ENCODE measurements at regions not wholly inside any gene's neighbourhood (a gene's known extent, or its start where the extent isn't known, plus 50 kb on each side); places are given as distances from the start of the nearest gene placed in this dataset.
"Not testable (repeated sequence)": the region's sequence is repeated elsewhere in the genome, so short reads cannot be mapped to it uniquely, and the experiment has no call there.

GRCh38 chr18:29840089-29840488, 1202.5 kb downstream of the DSC3 start:
- Mint-ChIP-seq H3K27ac (no peak overlapping the region), H3K4me1 (no peaks in the 10 kb centered on the region), H3K36me3 (ENCODE audit: low read depth) (no peaks in the 10 kb centered on the region), H3K27me3 (no peaks in the 10 kb centered on the region), H3K4me3 (no peak overlapping the region), H3K9me3 (peaks cover 4% of the 10 kb centered on the region)
- DNase-seq (no peak), ATAC-seq (no peak)

- H3K36me3 Mint-ChIP-seq (ENCODE audit: low read depth); H3K4me1 Mint-ChIP-seq; H3K4me3 Mint-ChIP-seq; H3K27ac Mint-ChIP-seq; ATAC-seq; H3K27me3 Mint-ChIP-seq; H3K9me3 Mint-ChIP-seq; DNase-seq: not testable (repeated sequence)
Observed at GRCh38 chr18:29838961-29839360, 1203.6 kb downstream of the DSC3 start.

GRCh38 chr18:29838556-29838955, 1204.0 kb downstream of the DSC3 start:
- H3K4me1 Mint-ChIP-seq = no peaks in the 10 kb centered on the region
- no peak overlapping the region for H3K4me3 Mint-ChIP-seq
- H3K27ac Mint-ChIP-seq = no peak overlapping the region
- H3K9me3 Mint-ChIP-seq = peaks cover 11% of the 10 kb centered on the region
- no peak for DNase-seq
- no peaks in the 10 kb centered on the region for H3K36me3 Mint-ChIP-seq (ENCODE audit: low read depth)
- ATAC-seq = no peak
- H3K27me3 Mint-ChIP-seq = no peaks in the 10 kb centered on the region

GRCh38 chr18:29823671-29824070, 1218.9 kb downstream of the DSC3 start:
- Mint-ChIP-seq H3K4me3 (no peak overlapping the region), H3K4me1 (no peaks in the 10 kb centered on the region), H3K27me3 (no peaks in the 10 kb centered on the region), H3K27ac (no peak overlapping the region), H3K9me3 (peaks cover 12% of the 10 kb centered on the region), H3K36me3 (ENCODE audit: low read depth) (no peaks in the 10 kb centered on the region)
- DNase-seq (no peak), ATAC-seq (no peak)

GRCh38 chr18:29821544-29821943, 1221.0 kb downstream of the DSC3 start:
- DNase-seq (no peak), ATAC-seq (no peak)
- peaks cover 16% of the 10 kb centered on the region for H3K9me3 Mint-ChIP-seq
- no peaks in the 10 kb centered on the region for H3K36me3 Mint-ChIP-seq (ENCODE audit: low read depth)
- H3K27me3 Mint-ChIP-seq = no peaks in the 10 kb centered on the region
- no peaks in the 10 kb centered on the region for H3K4me1 Mint-ChIP-seq
- H3K4me3 Mint-ChIP-seq = no peak overlapping the region
- H3K27ac Mint-ChIP-seq = no peak overlapping the region

GRCh38 chr18:29811519-29811918, 1231.0 kb downstream of the DSC3 start:
- Mint-ChIP-seq H3K9me3 (peaks cover 40% of the 10 kb centered on the region), H3K4me1 (no peaks in the 10 kb centered on the region), H3K27me3 (no peaks in the 10 kb centered on the region), H3K4me3 (no peak overlapping the region), H3K27ac (no peak overlapping the region), H3K36me3 (ENCODE audit: low read depth) (no peaks in the 10 kb centered on the region)
- no peak for ATAC-seq
- DNase-seq = no peak

- ATAC-seq (no peak), DNase-seq (no peak)
- H3K27ac Mint-ChIP-seq = no peak overlapping the region
- no peak overlapping the region for H3K4me3 Mint-ChIP-seq
- peaks cover 8% of the 10 kb centered on the region for H3K9me3 Mint-ChIP-seq
- no peaks in the 10 kb centered on the region for H3K36me3 Mint-ChIP-seq (ENCODE audit: low read depth)
- H3K27me3 Mint-ChIP-seq = no peaks in the 10 kb centered on the region
- no peaks in the 10 kb centered on the region for H3K4me1 Mint-ChIP-seq
Observed at GRCh38 chr18:29780816-29781215, 1261.7 kb downstream of the DSC3 start.

GRCh38 chr18:29779096-29779495, 1263.4 kb downstream of the DSC3 start:
- H3K4me3 Mint-ChIP-seq = no peak overlapping the region
- no peaks in the 10 kb centered on the region for H3K36me3 Mint-ChIP-seq (ENCODE audit: low read depth)
- no peaks in the 10 kb centered on the region for H3K4me1 Mint-ChIP-seq
- ATAC-seq (no peak), DNase-seq (no peak)
- H3K9me3 Mint-ChIP-seq = peaks cover 6% of the 10 kb centered on the region
- H3K27ac Mint-ChIP-seq = no peak overlapping the region
- no peaks in the 10 kb centered on the region for H3K27me3 Mint-ChIP-seq

GRCh38 chr18:29753379-29753778, 1289.2 kb downstream of the DSC3 start:
- Mint-ChIP-seq H3K9me3 (peaks cover 22% of the 10 kb centered on the region), H3K4me3 (no peak overlapping the region), H3K36me3 (ENCODE audit: low read depth) (no peaks in the 10 kb centered on the region), H3K27ac (no peak overlapping the region), H3K4me1 (no peaks in the 10 kb centered on the region), H3K27me3 (no peaks in the 10 kb centered on the region)
- DNase-seq (no peak), ATAC-seq (no peak)

- no peak for ATAC-seq
- H3K4me3 Mint-ChIP-seq = no peak overlapping the region
- no peaks in the 10 kb centered on the region for H3K36me3 Mint-ChIP-seq (ENCODE audit: low read depth)
Observed at GRCh38 chr18:29749704-29750103, 1292.8 kb downstream of the DSC3 start.

GRCh38 chr18:29741461-29741860, 1301.1 kb downstream of the DSC3 start:
- no peak overlapping the region for H3K4me3 Mint-ChIP-seq
- no peak for DNase-seq

More at GRCh38 chr18:29749704-29750103, 1292.8 kb downstream of the DSC3 start:
- H3K9me3 Mint-ChIP-seq = peaks cover 21% of the 10 kb centered on the region
- no peaks in the 10 kb centered on the region for H3K4me1 Mint-ChIP-seq
- H3K27me3 Mint-ChIP-seq = no peaks in the 10 kb centered on the region
- no peak for DNase-seq
- H3K27ac Mint-ChIP-seq = no peak overlapping the region

GRCh38 chr18:29737620-29738019, 1304.9 kb downstream of the DSC3 start:
- Mint-ChIP-seq H3K27ac (no peak overlapping the region), H3K27me3 (no peaks in the 10 kb centered on the region), H3K4me3 (no peak overlapping the region), H3K9me3 (peaks cover 17% of the 10 kb centered on the region), H3K36me3 (ENCODE audit: low read depth) (no peaks in the 10 kb centered on the region), H3K4me1 (no peaks in the 10 kb centered on the region)
- no peak for DNase-seq
- ATAC-seq = no peak

More at GRCh38 chr18:29741461-29741860, 1301.1 kb downstream of the DSC3 start:
- ATAC-seq = no peak
- Mint-ChIP-seq H3K36me3 (ENCODE audit: low read depth) (no peaks in the 10 kb centered on the region), H3K27ac (no peak overlapping the region), H3K27me3 (no peaks in the 10 kb centered on the region), H3K9me3 (peaks cover 12% of the 10 kb centered on the region), H3K4me1 (no peaks in the 10 kb centered on the region)

GRCh38 chr18:29737190-29737589, 1305.4 kb downstream of the DSC3 start:
- Mint-ChIP-seq H3K9me3 (peaks cover 17% of the 10 kb centered on the region), H3K27me3 (no peaks in the 10 kb centered on the region), H3K4me1 (no peaks in the 10 kb centered on the region), H3K4me3 (no peak overlapping the region), H3K36me3 (ENCODE audit: low read depth) (no peaks in the 10 kb centered on the region), H3K27ac (no peak overlapping the region)
- DNase-seq = no peak
- no peak for ATAC-seq

- H3K36me3 Mint-ChIP-seq (ENCODE audit: low read depth) = no peaks in the 10 kb centered on the region
- DNase-seq = no peak
Observed at GRCh38 chr18:29730073-29730472, 1312.5 kb downstream of the DSC3 start.

GRCh38 chr18:29726646-29727045, 1315.9 kb downstream of the DSC3 start:
- Mint-ChIP-seq H3K27me3 (no peaks in the 10 kb centered on the region), H3K4me1 (no peaks in the 10 kb centered on the region), H3K36me3 (ENCODE audit: low read depth) (no peaks in the 10 kb centered on the region), H3K9me3 (peaks cover 20% of the 10 kb centered on the region), H3K27ac (no peak overlapping the region), H3K4me3 (no peak overlapping the region)
- no peak for DNase-seq
- no peak for ATAC-seq

More at GRCh38 chr18:29730073-29730472, 1312.5 kb downstream of the DSC3 start:
- Mint-ChIP-seq H3K4me3 (no peak overlapping the region), H3K27me3 (no peaks in the 10 kb centered on the region), H3K4me1 (no peaks in the 10 kb centered on the region), H3K9me3 (peaks cover 23% of the 10 kb centered on the region), H3K27ac (no peak overlapping the region)
- no peak for ATAC-seq

- ATAC-seq; H3K4me3 Mint-ChIP-seq; H3K36me3 Mint-ChIP-seq (ENCODE audit: low read depth); H3K27ac Mint-ChIP-seq; H3K4me1 Mint-ChIP-seq; H3K27me3 Mint-ChIP-seq; DNase-seq: not testable (repeated sequence)
- peaks cover 27% of the 10 kb centered on the region for H3K9me3 Mint-ChIP-seq
Observed at GRCh38 chr18:29723486-29723885, 1319.1 kb downstream of the DSC3 start.
